Astrocyte (in vitro differentiated cells and primary cell): ENCODE measurements at regions not wholly inside any gene's neighbourhood (a gene's known extent, or its start where the extent isn't known, plus 50 kb on each side); places are given as distances from the start of the nearest gene placed in this dataset.

Experiments
- DNase-seq: peaks from one replicate; pipeline ENCODE4 v3.0.0-alpha.2; 2010; ENCODE audit warnings: low read depth
- FAIRE-seq: peaks from 2 replicates; lab custom pipeline; 2011; peaks lifted over from hg19 to GRCh38; lab: Jason Lieb, UNC
- H2AFZ ChIP-seq: 2 replicates; pipeline ENCODE4 v1.6.0; 2012; ENCODE audit warnings: low read depth, low read length, inconsistent platforms
- H3K27ac ChIP-seq: 2 replicates; pipeline ENCODE4 v1.5.1; 2011; ENCODE audit warnings: low read depth, low read length, inconsistent platforms
- H3K27me3 ChIP-seq: 2 replicates; pipeline ENCODE4 v1.6.0; 2011; ENCODE audit warnings: low read length, inconsistent platforms; ENCODE audit not compliant: insufficient read depth
- H3K36me3 ChIP-seq: 2 replicates; pipeline ENCODE4 v1.5.1; 2011; ENCODE audit warnings: low read length, inconsistent platforms; ENCODE audit not compliant: insufficient read depth
- H3K4me1 ChIP-seq: 2 replicates; pipeline ENCODE4 v1.5.1; 2011; ENCODE audit warnings: low read length, inconsistent platforms; ENCODE audit not compliant: insufficient read depth
- H3K4me2 ChIP-seq: 2 replicates; pipeline ENCODE4 v1.6.0; 2012; ENCODE audit warnings: low read length, inconsistent platforms
- H3K4me3 ChIP-seq: 2 replicates; pipeline ENCODE4 v1.5.1; 2011; ENCODE audit warnings: low read depth, mild to moderate bottlenecking, low read length, inconsistent platforms; ENCODE audit not compliant: insufficient read depth
- H3K79me2 ChIP-seq: 2 replicates; pipeline ENCODE4 v1.6.0; 2012; ENCODE audit warnings: mild to moderate bottlenecking, low read length, inconsistent platforms; ENCODE audit not compliant: insufficient read depth
- H3K9ac ChIP-seq: 2 replicates; pipeline ENCODE4 v1.6.0; 2012; ENCODE audit warnings: mild to moderate bottlenecking, low read length, inconsistent platforms
- H3K9me3 ChIP-seq: 2 replicates; pipeline ENCODE4 v1.5.1; 2012; ENCODE audit warnings: low read depth, mild to moderate bottlenecking, low read length, inconsistent platforms; ENCODE audit not compliant: insufficient read depth
- H4K20me1 ChIP-seq: 2 replicates; pipeline ENCODE4 v1.6.0; 2012; ENCODE audit warnings: low read length, inconsistent platforms; ENCODE audit not compliant: insufficient read depth
- H3K27ac Mint-ChIP-seq: one replicate; pipeline ENCODE4 v1.8.0; 2021; ENCODE audit warnings: mild to moderate bottlenecking, mixed read lengths; ENCODE audit not compliant: unreplicated experiment
- H3K27me3 Mint-ChIP-seq: one replicate; pipeline ENCODE4 v1.8.0; 2021; ENCODE audit warnings: low read depth, mixed read lengths; ENCODE audit not compliant: unreplicated experiment
- H3K36me3 Mint-ChIP-seq: one replicate; pipeline ENCODE4 v1.8.0; 2021; ENCODE audit warnings: low read depth, mixed read lengths; ENCODE audit not compliant: unreplicated experiment
- H3K4me1 Mint-ChIP-seq: one replicate; pipeline ENCODE4 v1.8.0; 2021; ENCODE audit warnings: low read depth, mixed read lengths; ENCODE audit not compliant: unreplicated experiment
- H3K4me3 Mint-ChIP-seq: one replicate; pipeline ENCODE4 v1.8.0; 2021; ENCODE audit warnings: mild to moderate bottlenecking, moderate library complexity, mixed read lengths; ENCODE audit not compliant: unreplicated experiment
- H3K9me3 Mint-ChIP-seq: one replicate; pipeline ENCODE4 v1.8.0; 2021; ENCODE audit warnings: mild to moderate bottlenecking, mixed read lengths; ENCODE audit not compliant: unreplicated experiment
- EZH2 ChIP-seq: IDR thresholded peaks from 2 replicates; pipeline ENCODE4 v1.6.1; 2012; ENCODE audit warnings: mild to moderate bottlenecking, low read length, inconsistent platforms; ENCODE audit not compliant: insufficient read depth
- TF ChIP-seq, protein P1 (sequence below): IDR thresholded peaks from 2 replicates; pipeline ENCODE4 v1.5.1; 2011; ENCODE audit warnings: low read depth, mild to moderate bottlenecking, inconsistent platforms, low read length, moderate library complexity; ENCODE audit not compliant: insufficient read depth

DNA sequence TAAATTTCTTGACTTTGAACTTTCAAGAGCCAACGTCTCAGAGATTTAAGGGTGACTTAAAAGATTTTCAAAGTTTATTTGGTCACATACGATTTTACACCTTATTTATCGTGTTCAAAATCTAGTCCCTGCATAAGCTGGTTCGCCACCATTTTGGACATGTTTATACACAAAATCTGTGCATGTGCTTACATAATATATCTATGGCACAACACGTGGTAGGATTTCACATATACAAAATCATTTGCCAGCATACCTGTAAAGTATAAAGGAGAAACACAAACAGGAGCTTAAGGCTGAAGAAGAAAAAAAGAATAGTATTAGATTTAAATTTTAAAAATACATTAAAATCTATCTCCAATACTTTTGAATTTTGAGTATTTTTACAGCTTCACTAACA is 190.0 kb upstream of the KYNU start:
- Mint-ChIP-seq H3K27ac (no peak overlapping the region), H3K4me1 (no peaks in the 10 kb centered on the region), H3K27me3 (no peaks in the 10 kb centered on the region), H3K36me3 (no peaks in the 10 kb centered on the region), H3K4me3 (no peak overlapping the region), H3K9me3 (peaks cover 2% of the 10 kb centered on the region)
- no peak overlapping the region for H2AFZ ChIP-seq
- no peak overlapping the region for H3K9ac ChIP-seq
- H3K36me3 ChIP-seq, result no peaks in the 10 kb centered on the region
- no peaks in the 10 kb centered on the region for H3K4me1 ChIP-seq
- H3K4me2 ChIP-seq, result no peak overlapping the region
- no peaks in the 10 kb centered on the region for H3K9me3 ChIP-seq
- FAIRE-seq (no peak), DNase-seq (no peak)
- no peak overlapping the region for H3K27ac ChIP-seq
- H3K4me3 ChIP-seq, result no peak overlapping the region
- TF ChIP-seq, protein P1, sequence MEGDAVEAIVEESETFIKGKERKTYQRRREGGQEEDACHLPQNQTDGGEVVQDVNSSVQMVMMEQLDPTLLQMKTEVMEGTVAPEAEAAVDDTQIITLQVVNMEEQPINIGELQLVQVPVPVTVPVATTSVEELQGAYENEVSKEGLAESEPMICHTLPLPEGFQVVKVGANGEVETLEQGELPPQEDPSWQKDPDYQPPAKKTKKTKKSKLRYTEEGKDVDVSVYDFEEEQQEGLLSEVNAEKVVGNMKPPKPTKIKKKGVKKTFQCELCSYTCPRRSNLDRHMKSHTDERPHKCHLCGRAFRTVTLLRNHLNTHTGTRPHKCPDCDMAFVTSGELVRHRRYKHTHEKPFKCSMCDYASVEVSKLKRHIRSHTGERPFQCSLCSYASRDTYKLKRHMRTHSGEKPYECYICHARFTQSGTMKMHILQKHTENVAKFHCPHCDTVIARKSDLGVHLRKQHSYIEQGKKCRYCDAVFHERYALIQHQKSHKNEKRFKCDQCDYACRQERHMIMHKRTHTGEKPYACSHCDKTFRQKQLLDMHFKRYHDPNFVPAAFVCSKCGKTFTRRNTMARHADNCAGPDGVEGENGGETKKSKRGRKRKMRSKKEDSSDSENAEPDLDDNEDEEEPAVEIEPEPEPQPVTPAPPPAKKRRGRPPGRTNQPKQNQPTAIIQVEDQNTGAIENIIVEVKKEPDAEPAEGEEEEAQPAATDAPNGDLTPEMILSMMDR, result no peak
- TF ChIP-seq EZH2, result no peak
- no peaks in the 10 kb centered on the region for H4K20me1 ChIP-seq
- no peaks in the 10 kb centered on the region for H3K79me2 ChIP-seq
- H3K27me3 ChIP-seq, result no peaks in the 10 kb centered on the region

DNA sequence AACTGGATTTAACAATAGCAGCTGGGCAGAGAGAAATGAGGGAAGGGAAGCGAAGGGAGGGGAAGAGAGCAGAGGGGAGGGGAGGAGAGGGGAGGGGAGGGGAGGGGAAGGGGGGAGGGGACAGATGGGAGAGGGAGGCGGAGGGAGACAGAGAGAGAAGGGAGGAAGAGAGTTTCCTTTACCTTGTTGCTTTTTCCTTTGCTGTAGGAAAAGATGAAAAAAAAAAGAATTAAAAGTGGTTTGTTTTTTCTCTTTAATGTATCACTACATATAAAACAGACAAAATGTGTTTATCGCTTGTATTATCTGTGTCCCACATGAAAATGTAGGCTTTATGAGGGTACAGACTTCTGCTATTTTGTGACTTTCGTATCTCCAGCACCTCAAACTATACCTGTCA is 190.4 kb upstream of the KYNU start:
- no peak overlapping the region for H2AFZ ChIP-seq

GRCh38 chr2:142684667-142685066 is 192.8 kb upstream of the KYNU start:
- Mint-ChIP-seq H3K4me1 (no peaks in the 10 kb centered on the region), H3K36me3 (no peaks in the 10 kb centered on the region), H3K27ac (no peak overlapping the region), H3K9me3 (peaks cover 2% of the 10 kb centered on the region), H3K4me3 (no peak overlapping the region), H3K27me3 (no peaks in the 10 kb centered on the region)
- no peak overlapping the region for H3K27ac ChIP-seq
- no peaks in the 10 kb centered on the region for H3K79me2 ChIP-seq
- DNase-seq (no peak), FAIRE-seq (no peak)
- no peak overlapping the region for H3K9ac ChIP-seq
- H4K20me1 ChIP-seq, result no peaks in the 10 kb centered on the region
- TF ChIP-seq, protein P1, result no peak
- no peak for TF ChIP-seq EZH2
- no peak overlapping the region for H3K4me2 ChIP-seq
- H3K36me3 ChIP-seq, result no peaks in the 10 kb centered on the region
- H3K4me1 ChIP-seq, result no peaks in the 10 kb centered on the region
- no peak overlapping the region for H2AFZ ChIP-seq
- H3K9me3 ChIP-seq, result no peaks in the 10 kb centered on the region
- H3K4me3 ChIP-seq, result no peak overlapping the region
- no peaks in the 10 kb centered on the region for H3K27me3 ChIP-seq

More for the DNA sequence above, 190.4 kb upstream of the KYNU start:
- no peaks in the 10 kb centered on the region for H3K4me1 ChIP-seq
- H3K79me2 ChIP-seq, result no peaks in the 10 kb centered on the region
- Mint-ChIP-seq H3K27ac (no peak overlapping the region), H3K4me3 (no peak overlapping the region), H3K27me3 (no peaks in the 10 kb centered on the region), H3K36me3 (no peaks in the 10 kb centered on the region), H3K9me3 (peaks cover 2% of the 10 kb centered on the region), H3K4me1 (no peaks in the 10 kb centered on the region)
- H4K20me1 ChIP-seq, result no peaks in the 10 kb centered on the region
- H3K4me3 ChIP-seq, result no peak overlapping the region
- no peak overlapping the region for H3K27ac ChIP-seq
- H3K9ac ChIP-seq, result no peak overlapping the region
- no peaks in the 10 kb centered on the region for H3K36me3 ChIP-seq
- H3K27me3 ChIP-seq, result no peaks in the 10 kb centered on the region
- DNase-seq (no peak), FAIRE-seq (no peak)
- TF ChIP-seq, protein P1, result no peak
- TF ChIP-seq EZH2, result no peak
- H3K9me3 ChIP-seq, result no peaks in the 10 kb centered on the region
- no peak overlapping the region for H3K4me2 ChIP-seq
